ENCODE measurements at regions not wholly inside any gene's neighbourhood (a gene's known extent, or its start where the extent isn't known, plus 50 kb on each side); places are given as distances from the start of the nearest gene placed in this dataset.

DNA sequence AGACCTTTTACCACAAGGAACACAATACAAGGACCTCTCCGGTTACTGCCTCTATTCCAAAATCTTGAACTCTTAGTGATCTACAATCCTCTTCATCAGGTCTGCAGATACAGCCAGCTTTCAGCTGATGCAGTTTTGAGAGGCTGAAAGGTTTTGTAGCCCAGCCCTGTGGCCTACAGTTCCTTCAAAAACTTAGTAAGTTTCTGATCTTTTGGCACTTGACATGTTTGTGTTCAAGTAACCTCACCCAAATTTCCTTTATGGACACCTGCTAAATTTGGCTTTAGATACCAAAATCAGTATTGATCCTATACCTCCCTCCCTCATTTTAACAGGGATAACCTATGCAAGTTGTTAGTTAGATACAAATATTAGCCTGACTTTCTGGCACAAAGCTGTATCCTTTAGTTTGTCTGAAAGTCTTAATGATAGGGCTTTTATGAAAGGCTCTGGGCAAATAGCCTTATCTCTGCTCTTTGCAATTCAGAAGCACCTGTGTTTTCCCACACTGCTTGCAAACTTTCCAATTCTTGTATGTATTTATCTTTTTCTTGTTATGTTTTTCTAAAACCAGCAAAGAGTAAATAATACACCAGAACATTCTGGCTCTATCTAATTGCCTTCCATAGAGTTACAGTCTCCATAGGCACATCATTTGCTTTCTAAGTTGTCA is 650.5 kb upstream of the KLHL29 start:
- TF ChIP-seq, protein P1, sequence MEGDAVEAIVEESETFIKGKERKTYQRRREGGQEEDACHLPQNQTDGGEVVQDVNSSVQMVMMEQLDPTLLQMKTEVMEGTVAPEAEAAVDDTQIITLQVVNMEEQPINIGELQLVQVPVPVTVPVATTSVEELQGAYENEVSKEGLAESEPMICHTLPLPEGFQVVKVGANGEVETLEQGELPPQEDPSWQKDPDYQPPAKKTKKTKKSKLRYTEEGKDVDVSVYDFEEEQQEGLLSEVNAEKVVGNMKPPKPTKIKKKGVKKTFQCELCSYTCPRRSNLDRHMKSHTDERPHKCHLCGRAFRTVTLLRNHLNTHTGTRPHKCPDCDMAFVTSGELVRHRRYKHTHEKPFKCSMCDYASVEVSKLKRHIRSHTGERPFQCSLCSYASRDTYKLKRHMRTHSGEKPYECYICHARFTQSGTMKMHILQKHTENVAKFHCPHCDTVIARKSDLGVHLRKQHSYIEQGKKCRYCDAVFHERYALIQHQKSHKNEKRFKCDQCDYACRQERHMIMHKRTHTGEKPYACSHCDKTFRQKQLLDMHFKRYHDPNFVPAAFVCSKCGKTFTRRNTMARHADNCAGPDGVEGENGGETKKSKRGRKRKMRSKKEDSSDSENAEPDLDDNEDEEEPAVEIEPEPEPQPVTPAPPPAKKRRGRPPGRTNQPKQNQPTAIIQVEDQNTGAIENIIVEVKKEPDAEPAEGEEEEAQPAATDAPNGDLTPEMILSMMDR (IDR thresholded peaks at IDR 0.05; ENCODE audit: low read depth, low read length) = no peak
- TF ChIP-seq EZH2phosphoT487 (IDR thresholded peaks at IDR 0.05; ENCODE audit: low read depth) = no peak
